Gastroesophageal sphincter (tissue), 3 donors: ENCODE measurements at regions not wholly inside any gene's neighbourhood (a gene's known extent, or its start where the extent isn't known, plus 50 kb on each side); places are given as distances from the start of the nearest gene placed in this dataset.

Experiments used
- CTCF ChIP-seq, 4 experiments: fragments of 200-600 bp in 2 of 4; fragments of 450-650 bp in 2 of 4; sonication (generic) in 1 of 4; IDR thresholded peaks; one replicate each; pipeline ENCODE4 v1.5.1; 2017 to 2019; ENCODE audit warnings: antibody characterized with exemption in 4 of 4, mild to moderate bottlenecking in 2 of 4, moderate library complexity in 2 of 4
- EP300 ChIP-seq: sonication (generic); formaldehyde crosslinking; IDR thresholded peaks from one replicate; pipeline ENCODE4 v1.6.1; 2017; ENCODE audit warnings: antibody characterized with exemption, mild to moderate bottlenecking
- POLR2A ChIP-seq, 2 donors: fragments of 450-650 bp; IDR thresholded peaks; one replicate each; pipeline ENCODE4 v1.6.1; 2017; ENCODE audit warnings: antibody characterized with exemption in 2 of 2, mild to moderate bottlenecking in 2 of 2, moderate library complexity in 1 of 2

GRCh38 chr15:35260941-35261340, 175.8 kb upstream of the NANOGP8 start:
- no peak for TF ChIP-seq CTCF (IDR thresholded peaks at IDR 0.05)
- no peak for TF ChIP-seq POLR2A (IDR thresholded peaks at IDR 0.05)
- no peak for TF ChIP-seq EP300
